IMR-90 (cell line): ENCODE measurements at regions not wholly inside any gene's neighbourhood (a gene's known extent, or its start where the extent isn't known, plus 50 kb on each side); places are given as distances from the start of the nearest gene placed in this dataset.
A peak's percentile ranks its signal among the peaks of the same experiment; 100 is the strongest.

Experiments
- ATAC-seq: fragments of 200-7000 bp; cut with Tn5 transposase; 2 replicates; pipeline ENCODE4 v1.9.1; 2020; ENCODE audit warnings: low read depth, mild to moderate bottlenecking, moderate library complexity
- BruUV-seq: library from RNA; stranded (reverse); fragments of 400-500 nt; replicated peaks from 2 replicates; lab custom pipeline; 2021; lab: Mats Ljungman, UMichigan
- CTCF ChIA-PET: fragments of 300-600 bp; formaldehyde crosslinking; extraction: SDS; loops from one replicate; lab custom pipeline; 2021; ENCODE audit warnings: antibody characterized with exemption; lab: Yijun Ruan, JAX
- POLR2A ChIA-PET: fragments of 300-600 bp; sonication (Branson Sonifier 250); formaldehyde crosslinking; loops from one replicate; lab custom pipeline; 2022; ENCODE audit warnings: antibody characterized with exemption; ENCODE audit not compliant: unreplicated experiment; lab: Charles Lee
- DNase-seq: peaks from one replicate; pipeline ENCODE4 v3.0.0; 2013
- H2AFZ ChIP-seq: replicated peaks from 2 replicates; pipeline ENCODE3; 2013; ENCODE audit warnings: low read length, mild to moderate bottlenecking; ENCODE audit not compliant: poor library complexity
- H2AK5ac ChIP-seq: 2 replicates; pipeline ENCODE4 v1.6.1; 2013; ENCODE audit warnings: low read depth, low read length, inconsistent platforms
- H2AK9ac ChIP-seq: replicated peaks from 2 replicates; pipeline ENCODE3; 2013; ENCODE audit warnings: mild to moderate bottlenecking, low read depth, low read length, moderate library complexity; ENCODE audit not compliant: poor library complexity
- H2BK120ac ChIP-seq: 2 replicates; pipeline ENCODE4 v1.6.1; 2013; ENCODE audit warnings: low read depth, low read length, inconsistent platforms
- H2BK15ac ChIP-seq: 3 replicates; pipeline ENCODE4 v1.6.1; 2013; ENCODE audit warnings: low read depth, low read length, inconsistent platforms
- H2BK20ac ChIP-seq: 2 replicates; pipeline ENCODE4 v1.6.1; 2013; ENCODE audit warnings: low read depth, mild to moderate bottlenecking, inconsistent platforms, low read length, moderate library complexity
- H2BK5ac ChIP-seq: 2 replicates; pipeline ENCODE4 v1.6.1; 2013; ENCODE audit warnings: mild to moderate bottlenecking, low read depth, low read length, inconsistent platforms; ENCODE audit not compliant: poor library complexity, severe bottlenecking
- H3K14ac ChIP-seq: replicated peaks from 2 replicates; pipeline ENCODE4 v1.6.1; 2013; ENCODE audit warnings: low read depth, low read length, inconsistent platforms
- H3K18ac ChIP-seq: 2 replicates; pipeline ENCODE4 v1.6.1; 2013; ENCODE audit warnings: low read depth, low read length, control low read depth
- H3K23ac ChIP-seq: 2 replicates; pipeline ENCODE4 v1.6.1; 2013; ENCODE audit warnings: low read depth, low read length, inconsistent platforms
- H3K27ac ChIP-seq: 2 replicates; pipeline ENCODE4 v1.5.1; 2013; ENCODE audit warnings: mild to moderate bottlenecking, control low read depth, low read length; ENCODE audit not compliant: insufficient read depth
- H3K27me3 ChIP-seq: 2 replicates; pipeline ENCODE4 v1.6.1; 2013; ENCODE audit warnings: low read length; ENCODE audit not compliant: control insufficient read depth, insufficient read depth
- H3K36me3 ChIP-seq: 2 replicates; pipeline ENCODE4 v1.6.1; 2013; ENCODE audit warnings: low read length, mixed read lengths; ENCODE audit not compliant: control insufficient read depth, insufficient read depth
- H3K4ac ChIP-seq: 2 replicates; pipeline ENCODE4 v1.6.1; 2013; ENCODE audit warnings: low read depth, low read length, inconsistent platforms
- H3K4me1 ChIP-seq: 2 replicates; pipeline ENCODE4 v1.6.1; 2013; ENCODE audit warnings: low read length, mixed read lengths; ENCODE audit not compliant: control insufficient read depth, insufficient read depth
- H3K4me2 ChIP-seq: 2 replicates; pipeline ENCODE4 v1.6.1; 2013; ENCODE audit warnings: low read depth, mild to moderate bottlenecking, control low read depth, low read length, moderate library complexity
- H3K4me3 ChIP-seq: 2 replicates; pipeline ENCODE4 v1.5.1; 2013; ENCODE audit warnings: low read depth, mild to moderate bottlenecking, control low read depth, low read length, moderate library complexity; ENCODE audit not compliant: insufficient read depth
- H3K56ac ChIP-seq: 2 replicates; pipeline ENCODE4 v1.6.1; 2013; ENCODE audit warnings: low read length, inconsistent platforms; ENCODE audit not compliant: insufficient read depth; ENCODE audit errors: extremely low read depth
- H3K79me1 ChIP-seq, 2 experiments: 2 replicates each; pipeline ENCODE4 v1.6.1; 2013; ENCODE audit warnings: low read length in 2 of 2, inconsistent platforms in 1 of 2, low read depth in 1 of 2
- H3K9ac ChIP-seq: 2 replicates; pipeline ENCODE4 v1.6.1; 2013; ENCODE audit warnings: low read depth, low read length, control low read depth
- H3K9me1 ChIP-seq: 2 replicates; pipeline ENCODE4 v1.6.1; 2013; ENCODE audit warnings: low read length, inconsistent platforms; ENCODE audit not compliant: insufficient read depth
- H3K9me3 ChIP-seq: 2 replicates; pipeline ENCODE4 v1.6.1; 2013; ENCODE audit warnings: low read length; ENCODE audit not compliant: control insufficient read depth, insufficient read depth
- H4K20me1 ChIP-seq: 2 replicates; pipeline ENCODE4 v1.6.1; 2013; ENCODE audit warnings: low read length, inconsistent platforms; ENCODE audit not compliant: insufficient read depth
- H4K5ac ChIP-seq: 2 replicates; pipeline ENCODE4 v1.6.1; 2013; ENCODE audit warnings: mild to moderate bottlenecking, low read depth, low read length, control low read depth
- H4K8ac ChIP-seq, 2 experiments: 2 replicates each; pipeline ENCODE4 v1.6.1; 2013; ENCODE audit warnings: low read depth in 2 of 2, low read length in 2 of 2, control low read depth in 1 of 2, inconsistent platforms in 1 of 2
- H4K91ac ChIP-seq: 2 replicates; pipeline ENCODE4 v1.6.1; 2013; ENCODE audit warnings: low read depth, low read length, inconsistent platforms; ENCODE audit not compliant: insufficient read depth
- MAFK ChIP-seq: IDR thresholded peaks from 2 replicates; pipeline ENCODE4 v1.6.1; 2012; ENCODE audit warnings: low read depth, low read length, improper control_type of control experiment
- RFX5 ChIP-seq: IDR thresholded peaks from 2 replicates; pipeline ENCODE4 v1.8.0; 2012; ENCODE audit warnings: low read depth, mild to moderate bottlenecking, low read length, moderate library complexity
- dilution Hi-C: fragments of 300-500 bp; cut with HindIII; formaldehyde crosslinking; loops from one replicate; pipeline ENCODE4 v1.14.3; 2018; ENCODE audit warnings: low sequenced_read_pairs; ENCODE audit not compliant: unreplicated experiment
- in situ Hi-C: fragments of 300-500 bp; cut with MboI; formaldehyde crosslinking; loops from 3 replicates; pipeline ENCODE4 v1.14.3; 2019; ENCODE audit warnings: low sequenced_read_pairs, inconsistent platforms, mixed read lengths
- intact Hi-C: fragments of 100-400 bp; cut with micrococcal nuclease; formaldehyde crosslinking; loops from 2 replicates; pipeline ENCODE4 v1.10.0; 2022

- CTCF ChIA-PET = no interaction called here
- H2AFZ ChIP-seq = no peak overlapping the region
- no peak overlapping the region for H3K4me2 ChIP-seq
- ATAC-seq = no peak
- H2BK15ac ChIP-seq = no peak overlapping the region
- no peak overlapping the region for H2BK5ac ChIP-seq
- H2BK20ac ChIP-seq = no peak overlapping the region
- no peak overlapping the region for H3K56ac ChIP-seq
- no peak overlapping the region for H4K91ac ChIP-seq
- TF ChIP-seq MAFK (peak; percentile 52), RFX5 (no peak)
- no peaks in the 10 kb centered on the region for H3K4me1 ChIP-seq
- no peak overlapping the region for H4K8ac ChIP-seq
- no peak overlapping the region for H2BK120ac ChIP-seq
- H3K27me3 ChIP-seq = no peaks in the 10 kb centered on the region
- H3K4ac ChIP-seq = no peak overlapping the region
- no peaks in the 10 kb centered on the region for H4K20me1 ChIP-seq
- no peak overlapping the region for H3K27ac ChIP-seq
- H3K14ac ChIP-seq = no peak overlapping the region
- in situ Hi-C loops (no loop called here), dilution Hi-C loops (no loop called here), intact Hi-C loops (no loop called here)
- H3K9me3 ChIP-seq = no peaks in the 10 kb centered on the region
- no TSS peak for BruUV-seq
- no peak overlapping the region for H2AK5ac ChIP-seq
- H4K5ac ChIP-seq = no peak overlapping the region
- H3K23ac ChIP-seq = no peak overlapping the region
- POLR2A ChIA-PET = no interaction called here
- no peaks in the 10 kb centered on the region for H3K79me1 ChIP-seq
- no peaks in the 10 kb centered on the region for H3K9me1 ChIP-seq
- no peak overlapping the region for H2AK9ac ChIP-seq
- H3K18ac ChIP-seq = no peak overlapping the region
- no peak overlapping the region for H3K9ac ChIP-seq
- H3K36me3 ChIP-seq = no peaks in the 10 kb centered on the region
- no peak overlapping the region for H3K4me3 ChIP-seq
- no peak for DNase-seq
Observed at GRCh38 chr5:45179686-45180085, 370.9 kb downstream of the MRPS30 start.
